Fibroblast of lung (primary cell): ENCODE measurements at regions not wholly inside any gene's neighbourhood (a gene's known extent, or its start where the extent isn't known, plus 50 kb on each side); places are given as distances from the start of the nearest gene placed in this dataset.

Source experiments
- EZH2 ChIP-seq: IDR thresholded peaks from 2 replicates; pipeline ENCODE4 v1.5.1; 2012; ENCODE audit warnings: low read length, control low read depth, mild to moderate bottlenecking; ENCODE audit errors: missing control alignments
- TF ChIP-seq, protein P1 (sequence below), 2 donors: IDR thresholded peaks in 1 of 2; conservative IDR thresholded peaks in 1 of 2; 1 replicate in 1 of 2; 2 replicates in 1 of 2; pipeline ENCODE4 v1.5.1; 2011 to 2012; ENCODE audit warnings: low read length in 2 of 2, control low read depth in 1 of 2, inconsistent platforms in 1 of 2, low read depth in 1 of 2, mild to moderate bottlenecking in 1 of 2

DNA sequence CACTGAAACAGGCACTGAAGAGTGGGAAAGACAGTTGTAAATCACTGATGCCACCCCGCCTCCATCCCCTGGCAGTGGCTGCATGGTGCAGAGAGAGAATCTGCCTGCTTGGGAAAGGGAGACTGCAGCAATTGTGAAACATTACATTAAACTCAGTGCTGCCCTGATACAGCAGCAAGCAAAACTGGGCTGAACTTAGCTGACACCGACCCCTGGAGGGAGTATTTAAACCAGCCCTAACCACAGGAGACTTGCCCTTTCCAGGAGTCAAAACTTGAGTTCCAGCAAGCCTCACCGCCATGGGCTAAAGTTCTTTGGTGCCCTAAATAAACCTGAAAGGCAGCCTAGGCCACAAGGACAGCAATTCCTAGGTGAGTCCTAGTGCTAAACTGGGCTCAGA, 109.4 kb upstream of the PLPP4 start:
- TF ChIP-seq, protein P1, sequence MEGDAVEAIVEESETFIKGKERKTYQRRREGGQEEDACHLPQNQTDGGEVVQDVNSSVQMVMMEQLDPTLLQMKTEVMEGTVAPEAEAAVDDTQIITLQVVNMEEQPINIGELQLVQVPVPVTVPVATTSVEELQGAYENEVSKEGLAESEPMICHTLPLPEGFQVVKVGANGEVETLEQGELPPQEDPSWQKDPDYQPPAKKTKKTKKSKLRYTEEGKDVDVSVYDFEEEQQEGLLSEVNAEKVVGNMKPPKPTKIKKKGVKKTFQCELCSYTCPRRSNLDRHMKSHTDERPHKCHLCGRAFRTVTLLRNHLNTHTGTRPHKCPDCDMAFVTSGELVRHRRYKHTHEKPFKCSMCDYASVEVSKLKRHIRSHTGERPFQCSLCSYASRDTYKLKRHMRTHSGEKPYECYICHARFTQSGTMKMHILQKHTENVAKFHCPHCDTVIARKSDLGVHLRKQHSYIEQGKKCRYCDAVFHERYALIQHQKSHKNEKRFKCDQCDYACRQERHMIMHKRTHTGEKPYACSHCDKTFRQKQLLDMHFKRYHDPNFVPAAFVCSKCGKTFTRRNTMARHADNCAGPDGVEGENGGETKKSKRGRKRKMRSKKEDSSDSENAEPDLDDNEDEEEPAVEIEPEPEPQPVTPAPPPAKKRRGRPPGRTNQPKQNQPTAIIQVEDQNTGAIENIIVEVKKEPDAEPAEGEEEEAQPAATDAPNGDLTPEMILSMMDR (conservative IDR thresholded peaks at IDR 0.05 in 1 of 2, IDR thresholded peaks at IDR 0.05 in 1 of 2; ENCODE audit: low read depth in 1 of 2, low read length in 2 of 2): no peak
- TF ChIP-seq EZH2: no peak
